GM21515 (cell line): ENCODE measurements at regions not wholly inside any gene's neighbourhood (a gene's known extent, or its start where the extent isn't known, plus 50 kb on each side); places are given as distances from the start of the nearest gene placed in this dataset.
"Not testable (repeated sequence)": the region's sequence is repeated elsewhere in the genome, so short reads cannot be mapped to it uniquely, and the experiment has no call there.

Experiments
- ATAC-seq: cut with Tn5 transposase; IDR thresholded peaks from one replicate; pipeline ENCODE4 v1.9.1; 2021; ENCODE audit not compliant: unreplicated experiment

DNA sequence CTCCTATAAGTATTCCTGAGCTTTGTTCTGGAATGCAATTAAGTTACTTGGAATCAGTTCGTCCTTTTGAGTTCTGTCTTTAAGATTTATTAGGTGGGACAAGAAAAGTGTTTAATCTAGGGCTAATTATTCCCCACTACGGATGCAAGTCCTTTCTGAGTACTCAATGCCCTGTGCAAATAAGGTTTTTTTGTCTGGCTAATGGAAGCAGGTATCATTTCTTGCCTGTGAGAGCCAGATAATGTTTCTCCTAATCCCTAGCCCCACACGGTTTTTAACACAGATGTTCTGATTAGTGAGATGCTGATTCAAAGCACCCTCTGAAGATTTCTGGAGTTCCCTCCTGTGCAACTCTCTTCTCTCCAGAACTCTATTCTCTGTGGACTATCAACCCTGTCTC is 296.6 kb upstream of the PRICKLE1 start:
- no peak for ATAC-seq

DNA sequence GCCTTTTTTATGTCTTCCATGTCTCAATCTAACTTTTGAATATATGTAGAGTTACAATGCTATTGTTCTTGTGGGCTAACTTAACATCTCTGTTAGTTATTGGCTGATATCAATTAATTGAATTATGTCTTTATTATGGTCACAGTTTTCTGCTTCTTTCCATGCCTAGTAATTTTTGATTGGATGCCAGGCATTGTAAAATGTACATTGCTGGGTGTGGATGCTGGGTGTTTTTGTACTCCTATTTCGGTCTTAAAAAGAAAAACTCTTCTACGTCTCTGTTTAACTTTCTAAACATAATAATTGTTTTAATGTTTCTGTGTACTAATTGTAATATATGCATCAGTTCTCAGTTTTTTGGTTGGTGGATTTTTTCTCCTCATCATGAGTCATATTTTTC is 296.1 kb upstream of the PRICKLE1 start:
- no peak for ATAC-seq

- ATAC-seq: no peak
Observed at GRCh38 chr12:42884116-42884515, 294.6 kb upstream of the PRICKLE1 start.

- no peak for ATAC-seq
Observed at GRCh38 chr12:42873401-42873800, 283.9 kb upstream of the PRICKLE1 start.

DNA sequence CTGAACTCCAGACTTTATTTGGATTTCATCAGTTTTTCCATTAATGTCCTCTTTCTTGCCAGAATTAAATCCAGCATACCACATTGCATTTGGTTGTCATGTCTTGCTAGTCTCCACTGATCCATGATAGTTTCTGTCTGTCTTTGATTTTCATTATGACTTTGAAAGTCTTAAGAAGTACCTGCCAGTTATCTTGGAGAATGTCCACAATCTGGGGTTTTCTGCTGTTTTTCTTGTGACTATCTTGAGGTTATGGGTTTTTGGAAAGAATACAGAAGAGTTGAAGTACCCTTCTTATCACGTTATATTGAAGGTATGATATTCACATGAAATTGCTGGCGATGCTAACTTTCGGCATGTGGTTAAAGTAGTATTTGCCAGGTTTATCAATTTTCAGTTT is 282.3 kb upstream of the PRICKLE1 start:
- ATAC-seq: no peak

- ATAC-seq: no peak
Observed at GRCh38 chr12:42868291-42868690, 278.7 kb upstream of the PRICKLE1 start.

GRCh38 chr12:42865282-42865681 is 275.7 kb upstream of the PRICKLE1 start:
- no peak for ATAC-seq

GRCh38 chr12:42862055-42862454 is 272.5 kb upstream of the PRICKLE1 start:
- ATAC-seq: no peak

GRCh38 chr12:42860331-42860730 is 270.8 kb upstream of the PRICKLE1 start:
- not testable (repeated sequence) for ATAC-seq

DNA sequence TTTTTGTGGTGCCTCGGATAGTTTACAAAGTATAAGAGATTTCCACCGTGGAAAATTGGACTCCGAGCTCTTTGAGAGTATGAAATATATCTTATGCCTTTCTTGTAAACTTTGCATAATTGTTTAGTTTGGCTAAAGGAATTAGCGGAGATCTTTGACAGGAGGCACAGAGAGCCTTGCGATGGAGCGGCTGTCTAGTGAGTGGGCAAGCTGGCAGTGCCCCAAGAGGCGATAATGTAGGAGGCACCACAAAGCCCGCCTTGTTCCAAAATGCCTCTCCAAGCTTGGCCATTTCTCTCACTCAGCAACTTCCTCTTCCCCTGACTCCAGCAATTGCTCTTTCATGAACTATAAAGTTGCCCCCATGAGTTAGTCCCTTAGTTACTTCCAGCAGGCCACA is 270.1 kb upstream of the PRICKLE1 start:
- ATAC-seq: no peak

DNA sequence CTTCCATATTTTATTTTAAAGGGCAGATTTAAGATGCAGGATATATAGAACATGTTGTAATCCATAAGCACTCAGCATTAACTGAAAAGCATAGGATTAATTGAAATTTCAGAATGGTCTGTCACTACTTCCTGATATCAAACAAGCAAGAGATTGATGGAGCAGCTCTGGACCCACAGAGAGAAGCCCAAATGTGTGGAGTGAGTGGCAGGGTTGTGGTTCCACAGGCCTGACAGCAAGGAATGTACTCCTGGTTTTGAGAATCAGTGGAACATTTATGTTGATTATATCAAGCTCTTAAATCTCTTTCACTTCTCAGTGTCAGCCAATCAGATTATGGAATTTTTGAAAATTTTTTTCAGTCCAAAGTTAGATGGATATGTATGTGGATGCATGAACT is 267.6 kb upstream of the PRICKLE1 start:
- no peak for ATAC-seq

DNA sequence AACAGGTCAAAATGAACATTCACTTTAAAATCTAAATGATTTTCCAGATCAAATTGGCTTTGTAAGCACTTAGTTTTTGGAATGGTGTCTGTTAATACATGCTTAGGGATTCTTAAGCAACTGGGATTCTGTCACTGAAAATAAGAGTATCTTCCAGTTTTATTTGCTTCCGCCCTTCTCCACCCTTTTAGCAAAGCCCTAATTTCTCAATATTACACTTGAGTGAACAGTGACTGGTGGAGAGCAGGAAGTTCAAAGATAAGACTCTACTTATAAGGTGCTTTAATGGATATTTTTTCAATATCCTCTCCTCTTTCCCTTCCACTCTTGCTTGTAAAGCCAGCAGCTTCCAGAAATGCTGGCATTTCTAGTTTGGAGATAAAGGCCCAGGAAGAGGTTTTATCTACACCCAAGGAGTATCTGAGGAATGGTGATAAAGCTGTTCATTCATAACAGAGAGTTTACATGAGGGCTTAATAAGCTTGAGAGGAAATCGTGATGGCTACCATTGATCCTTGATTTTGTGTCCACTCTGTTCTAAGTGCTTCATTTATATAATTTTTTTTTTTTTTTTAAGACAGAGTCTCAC is 265.9 kb upstream of the PRICKLE1 start:
- ATAC-seq: no peak

DNA sequence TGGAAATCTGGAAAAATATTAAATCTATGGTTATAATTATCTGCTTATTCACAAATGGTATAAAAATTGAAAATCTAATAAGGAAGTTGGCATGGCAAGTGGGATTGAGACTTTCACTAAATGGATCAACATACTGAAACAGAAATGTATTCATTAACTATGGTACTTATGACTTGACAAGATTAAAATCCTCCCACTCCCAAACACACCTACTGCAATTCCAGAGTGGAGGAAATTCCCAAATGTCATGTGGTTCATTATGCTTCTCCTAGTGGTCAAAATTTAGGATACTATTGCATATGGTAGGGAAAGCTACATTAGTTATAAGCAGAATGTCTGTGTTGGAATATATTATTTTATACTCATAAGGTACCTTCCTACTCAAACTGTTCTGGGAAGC is 265.3 kb upstream of the PRICKLE1 start:
- no peak for ATAC-seq

DNA sequence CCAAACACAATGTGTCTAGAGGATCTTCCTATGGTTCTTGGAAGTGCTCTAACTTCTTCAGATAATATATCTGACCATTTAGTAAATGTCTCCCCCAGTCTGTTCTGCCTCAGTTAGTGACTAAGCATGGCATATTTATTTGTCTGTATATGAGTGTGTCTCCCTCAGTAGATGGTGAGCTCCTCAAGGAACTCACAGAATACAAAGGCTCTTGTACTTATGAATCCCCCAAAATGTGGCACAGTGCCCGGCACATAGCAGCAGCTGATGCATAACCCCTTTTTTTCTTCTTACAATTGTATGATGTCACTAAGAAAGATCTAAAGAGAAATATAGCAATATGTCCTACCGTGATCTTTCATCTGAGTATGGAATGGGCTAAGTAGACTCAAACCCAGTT is 264.7 kb upstream of the PRICKLE1 start:
- ATAC-seq: no peak

- ATAC-seq: no peak
Observed at GRCh38 chr12:42853370-42854140, 264.0 kb upstream of the PRICKLE1 start.

DNA sequence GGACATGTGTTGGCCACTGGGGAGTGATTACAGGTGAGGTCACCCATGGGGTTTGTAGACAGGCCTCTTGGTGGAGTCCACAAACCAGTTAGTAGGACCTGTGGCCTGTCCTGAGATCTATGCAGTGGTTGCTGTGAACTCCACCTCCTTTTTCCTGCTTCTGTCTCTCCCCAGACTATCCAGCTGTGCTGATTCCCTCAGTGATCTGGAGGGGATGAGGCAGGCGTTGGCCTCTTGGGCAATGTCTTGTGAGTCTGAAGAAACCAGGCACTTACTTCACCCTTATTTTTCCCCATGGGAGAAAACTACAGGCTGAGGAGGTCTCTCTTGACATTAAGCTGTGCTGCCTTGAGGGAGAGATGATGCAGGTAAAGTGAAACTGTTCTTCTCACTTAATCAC is 257.2 kb upstream of the PRICKLE1 start:
- no peak for ATAC-seq

GRCh38 chr12:42834062-42834461 is 244.5 kb upstream of the PRICKLE1 start:
- ATAC-seq: no peak

- ATAC-seq: no peak
Observed at GRCh38 chr12:42828836-42829235, 239.3 kb upstream of the PRICKLE1 start.

- no peak for ATAC-seq
Observed at GRCh38 chr12:42824327-42824726, 234.8 kb upstream of the PRICKLE1 start.

DNA sequence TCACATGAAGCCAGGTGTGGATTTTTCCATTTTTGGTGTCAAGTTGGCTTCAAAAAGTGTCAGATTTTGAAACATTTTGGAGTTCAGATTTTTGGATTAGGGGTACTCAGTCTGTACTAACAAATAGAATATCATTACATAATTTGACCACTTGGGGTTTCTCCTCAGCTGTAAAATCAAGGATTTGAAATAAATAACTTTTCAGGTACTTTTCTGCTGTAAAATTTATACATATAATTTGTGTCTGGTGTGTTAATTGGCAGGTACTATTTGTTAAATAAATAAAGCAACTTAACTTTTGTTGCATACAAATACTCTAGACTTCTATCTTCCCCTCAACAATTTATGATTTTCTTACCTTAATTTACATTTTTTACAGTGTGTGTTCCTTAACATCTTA is 234.1 kb upstream of the PRICKLE1 start:
- ATAC-seq: no peak

DNA sequence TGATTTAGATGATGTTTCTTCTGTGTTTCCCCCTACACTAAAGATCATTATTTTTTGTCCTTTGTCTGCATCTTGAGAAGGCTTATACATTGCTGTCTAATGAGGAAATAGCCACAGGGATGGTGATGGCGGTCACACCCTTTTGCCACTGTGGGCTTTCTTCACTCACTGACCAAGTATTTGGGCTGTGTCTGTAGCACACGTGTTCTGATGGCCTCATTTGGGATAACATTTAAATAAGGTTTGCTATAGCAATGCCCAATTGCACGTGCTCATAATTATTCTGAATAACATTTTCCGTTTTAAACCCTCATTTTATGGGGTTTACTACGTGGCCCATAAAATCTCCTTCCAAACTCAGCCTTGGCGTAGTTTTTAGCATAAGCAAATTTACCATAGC is 230.3 kb upstream of the PRICKLE1 start:
- ATAC-seq: no peak

- no peak for ATAC-seq
Observed at GRCh38 chr12:42815068-42815467, 225.5 kb upstream of the PRICKLE1 start.

GRCh38 chr12:42812871-42813270 is 223.3 kb upstream of the PRICKLE1 start:
- no peak for ATAC-seq
